IgD-negative memory B cell (primary cell): ENCODE measurements at regions not wholly inside any gene's neighbourhood (a gene's known extent, or its start where the extent isn't known, plus 50 kb on each side); places are given as distances from the start of the nearest gene placed in this dataset.

ENCODE experiments used
- H3K27ac Mint-ChIP-seq, 3 donors: one replicate each; pipeline ENCODE4 v1.8.0; 2020 to 2022; ENCODE audit warnings: mild to moderate bottlenecking in 3 of 3, mixed read lengths in 3 of 3, moderate library complexity in 1 of 3
- H3K27me3 Mint-ChIP-seq: one replicate; pipeline ENCODE4 v1.8.0; 2021; ENCODE audit warnings: mixed read lengths
- H3K36me3 Mint-ChIP-seq: one replicate; pipeline ENCODE4 v1.8.0; 2020; ENCODE audit warnings: mild to moderate bottlenecking, mixed read lengths
- H3K4me1 Mint-ChIP-seq, 3 donors: one replicate each; pipeline ENCODE4 v1.8.0; 2020 to 2022; ENCODE audit warnings: mixed read lengths in 3 of 3, mild to moderate bottlenecking in 1 of 3
- H3K4me3 Mint-ChIP-seq, 4 donors: one replicate each; pipeline ENCODE4 v1.8.0; 2020 to 2022; ENCODE audit warnings: mild to moderate bottlenecking in 4 of 4, mixed read lengths in 4 of 4, moderate library complexity in 3 of 4
- H3K9me3 Mint-ChIP-seq, 3 donors: one replicate each; pipeline ENCODE4 v1.8.0; 2020 to 2021; ENCODE audit warnings: mixed read lengths in 3 of 3, mild to moderate bottlenecking in 1 of 3

GRCh38 chr7:7104971-7105370, 77.4 kb upstream of the C1GALT1 start:
- Mint-ChIP-seq H3K4me1 (peaks cover 1 to 6% (median 5%) of the 10 kb centered on the region in 3 donors), H3K36me3 (no peaks in the 10 kb centered on the region), H3K27ac (no peak overlapping the region), H3K27me3 (no peaks in the 10 kb centered on the region), H3K4me3 (no peak overlapping the region), H3K9me3 (peaks cover 0 to 4% (median 0%) of the 10 kb centered on the region in 3 donors)

DNA sequence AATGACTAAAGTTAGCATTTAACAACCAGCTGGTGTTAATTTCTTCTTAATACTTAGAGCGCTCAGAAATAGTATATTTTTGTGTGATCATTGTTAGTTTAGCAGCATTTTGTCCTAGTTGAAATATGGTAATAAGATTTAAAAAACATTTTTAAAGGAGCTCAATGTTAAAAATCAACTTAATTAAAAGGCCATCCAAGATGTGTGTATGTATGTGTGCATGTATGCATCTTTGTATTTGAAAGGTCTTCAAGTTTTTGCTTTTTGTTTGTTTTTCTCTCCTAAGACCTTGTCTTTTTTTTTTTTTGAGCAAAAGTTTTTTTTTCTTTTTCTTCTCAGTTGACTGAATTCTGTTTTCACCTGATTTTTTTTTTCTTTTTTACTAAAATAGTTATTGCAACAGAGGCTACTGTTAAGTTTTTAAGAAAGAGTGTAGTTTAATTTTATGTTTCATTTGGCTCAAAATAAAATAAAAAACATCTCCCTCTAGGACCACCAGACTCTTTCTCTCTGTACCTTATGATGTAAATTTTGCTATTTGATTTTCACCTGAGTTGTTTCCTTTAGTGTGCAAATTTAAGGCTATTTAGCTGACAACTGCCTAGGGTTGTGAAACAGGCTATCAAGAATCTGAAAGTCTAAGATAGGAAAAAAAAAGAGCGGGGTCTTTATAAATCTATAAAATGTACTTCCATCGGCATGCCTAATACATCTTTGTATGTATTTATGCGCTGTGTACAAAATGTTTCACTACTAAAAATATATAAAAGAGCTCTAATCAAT, 76.4 kb upstream of the C1GALT1 start:
- Mint-ChIP-seq H3K27ac (no peak overlapping the region), H3K27me3 (no peaks in the 10 kb centered on the region), H3K4me1 (peaks cover 1 to 6% (median 5%) of the 10 kb centered on the region in 3 donors), H3K4me3 (no peak overlapping the region), H3K9me3 (peaks cover 0 to 4% (median 0%) of the 10 kb centered on the region in 3 donors), H3K36me3 (no peaks in the 10 kb centered on the region)

- H3K36me3 Mint-ChIP-seq, result peaks cover 2% of the 10 kb centered on the region
- no peak overlapping the region for H3K4me3 Mint-ChIP-seq
- peaks cover 2% of the 10 kb centered on the region for H3K27me3 Mint-ChIP-seq
- peaks cover 0 to 1% (median 0%) of the 10 kb centered on the region in 3 donors for H3K4me1 Mint-ChIP-seq
- no peak overlapping the region for H3K27ac Mint-ChIP-seq
- peaks cover 0 to 4% (median 0%) of the 10 kb centered on the region in 3 donors for H3K9me3 Mint-ChIP-seq
Observed at GRCh38 chr7:7108931-7109330, 73.4 kb upstream of the C1GALT1 start.

DNA sequence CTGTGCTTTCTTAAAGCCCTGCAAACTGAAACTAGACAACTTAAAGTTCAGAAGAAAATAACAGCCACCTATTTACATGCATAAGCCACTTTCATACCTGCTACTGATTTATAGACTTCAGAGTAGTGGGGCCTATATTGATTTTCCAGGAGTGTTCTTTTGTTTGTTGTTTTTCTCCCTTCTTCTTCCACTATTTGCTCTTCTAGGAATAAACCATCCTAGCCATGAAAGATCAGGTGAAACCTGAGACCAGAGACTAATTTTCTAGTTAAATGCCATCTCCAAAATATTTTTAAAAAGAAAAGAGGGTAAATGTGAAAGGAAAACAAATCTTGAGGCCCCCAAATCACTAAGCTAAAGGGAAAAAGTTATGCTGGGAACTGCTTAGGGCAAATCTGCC, 72.4 kb upstream of the C1GALT1 start:
- H3K9me3 Mint-ChIP-seq, result peaks cover 0 to 4% (median 0%) of the 10 kb centered on the region in 3 donors
- no peak overlapping the region for H3K27ac Mint-ChIP-seq
- H3K4me3 Mint-ChIP-seq, result no peak overlapping the region
- peaks cover 4% of the 10 kb centered on the region for H3K27me3 Mint-ChIP-seq
- H3K4me1 Mint-ChIP-seq, result peaks cover 0 to 1% (median 1%) of the 10 kb centered on the region in 3 donors
- peaks cover 4% of the 10 kb centered on the region for H3K36me3 Mint-ChIP-seq

DNA sequence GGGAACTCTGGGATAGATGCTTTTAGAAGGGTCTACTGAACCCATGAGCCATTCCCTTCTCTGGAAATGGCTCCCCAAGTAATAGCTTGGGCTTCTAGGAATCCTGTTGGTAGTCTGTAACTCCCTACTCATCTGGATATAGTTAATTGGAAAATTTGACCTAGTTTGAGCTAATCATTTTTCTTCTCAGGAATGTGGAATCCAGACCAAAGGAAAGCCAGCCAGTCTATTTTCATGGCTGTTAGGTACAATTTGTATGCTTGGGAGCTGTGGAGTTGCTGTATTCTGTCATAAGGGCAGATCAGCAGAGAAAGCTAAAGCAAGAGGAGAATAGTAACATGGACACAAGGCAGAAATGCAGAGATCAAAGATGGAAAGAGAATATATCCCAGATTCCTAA, 71.6 kb upstream of the C1GALT1 start:
- no peak overlapping the region for H3K27ac Mint-ChIP-seq
- H3K36me3 Mint-ChIP-seq, result peaks cover 4% of the 10 kb centered on the region
- no peak overlapping the region for H3K4me3 Mint-ChIP-seq
- peaks cover 4% of the 10 kb centered on the region for H3K27me3 Mint-ChIP-seq
- peaks cover 0 to 1% (median 1%) of the 10 kb centered on the region in 3 donors for H3K4me1 Mint-ChIP-seq
- H3K9me3 Mint-ChIP-seq, result peaks cover 0 to 4% (median 0%) of the 10 kb centered on the region in 3 donors

DNA sequence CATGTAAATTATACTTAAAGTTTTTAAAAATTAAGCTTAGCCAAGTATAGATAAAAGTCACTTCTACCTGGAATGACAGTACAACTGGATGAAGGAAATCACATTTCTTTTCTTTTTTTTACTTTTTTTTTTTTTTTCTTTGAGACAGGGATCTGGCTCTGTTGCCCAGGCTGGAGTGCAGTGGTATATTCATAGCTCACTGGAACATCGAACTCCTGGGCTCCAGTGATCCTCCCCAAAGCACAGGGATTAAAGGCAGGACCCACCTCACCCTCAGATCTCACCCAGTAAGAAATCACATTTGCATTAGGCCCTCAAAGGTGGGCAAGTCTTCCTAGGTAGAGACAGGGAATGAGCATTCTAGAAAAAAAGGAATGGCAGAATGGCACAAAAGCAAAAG, 69.5 kb upstream of the C1GALT1 start:
- Mint-ChIP-seq H3K27ac (peak overlapping the region in 1 of 3 donors; percentile 36), H3K36me3 (peaks cover 4% of the 10 kb centered on the region), H3K27me3 (peaks cover 4% of the 10 kb centered on the region), H3K9me3 (peaks cover 0 to under 1% (median 0%) of the 10 kb centered on the region in 3 donors), H3K4me3 (no peak overlapping the region), H3K4me1 (peaks cover 0 to 1% (median 0%) of the 10 kb centered on the region in 3 donors)

DNA sequence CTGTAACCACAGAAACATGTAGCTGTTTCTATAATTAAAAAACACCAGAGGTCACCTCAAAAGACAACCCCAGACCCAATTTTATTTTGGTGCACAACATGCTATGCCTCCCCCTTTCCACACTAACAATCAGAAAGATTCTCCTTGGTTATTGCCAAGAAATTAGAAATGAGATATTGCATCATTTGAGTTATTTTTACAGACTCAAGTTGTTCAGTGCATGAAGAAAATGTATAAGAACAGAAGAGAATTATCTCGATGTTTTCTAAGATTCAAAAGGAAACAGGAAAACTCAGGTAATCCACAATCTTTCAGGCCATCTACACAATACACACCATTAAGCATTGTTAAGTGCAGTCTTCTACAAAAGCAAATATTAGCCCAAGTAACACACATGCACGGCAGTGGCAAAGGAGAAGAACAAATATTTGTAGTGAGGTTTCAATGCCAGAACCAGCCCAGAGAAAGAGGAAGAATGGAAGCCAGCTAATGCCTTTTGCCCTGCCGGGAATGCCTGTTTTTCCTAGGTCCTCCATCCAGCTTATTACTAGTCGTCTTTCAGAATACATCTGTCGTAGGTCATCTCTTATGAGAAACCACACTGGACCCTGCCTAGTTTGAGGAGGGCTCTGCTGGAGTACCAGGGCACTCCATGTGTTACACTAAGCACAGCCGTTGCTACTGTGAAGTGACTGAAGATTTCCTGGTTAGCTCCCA, 67.6 kb upstream of the C1GALT1 start:
- Mint-ChIP-seq H3K27me3 (peaks cover 4% of the 10 kb centered on the region), H3K9me3 (no peaks in the 10 kb centered on the region), H3K36me3 (peaks cover 4% of the 10 kb centered on the region)

GRCh38 chr7:7117935-7118586, 64.3 kb upstream of the C1GALT1 start:
- Mint-ChIP-seq H3K27me3 (peaks cover 4% of the 10 kb centered on the region), H3K4me1 (peaks cover 0 to 1% (median 0%) of the 10 kb centered on the region in 3 donors), H3K9me3 (no peaks in the 10 kb centered on the region), H3K4me3 (no peak overlapping the region), H3K36me3 (peaks cover 4% of the 10 kb centered on the region), H3K27ac (no peak overlapping the region)

More for the DNA sequence above, 67.6 kb upstream of the C1GALT1 start:
- no peak overlapping the region for H3K27ac Mint-ChIP-seq
- peaks cover 0 to 1% (median 0%) of the 10 kb centered on the region in 3 donors for H3K4me1 Mint-ChIP-seq
- H3K4me3 Mint-ChIP-seq, result peak overlapping the region in 1 of 4 donors; percentile 27

DNA sequence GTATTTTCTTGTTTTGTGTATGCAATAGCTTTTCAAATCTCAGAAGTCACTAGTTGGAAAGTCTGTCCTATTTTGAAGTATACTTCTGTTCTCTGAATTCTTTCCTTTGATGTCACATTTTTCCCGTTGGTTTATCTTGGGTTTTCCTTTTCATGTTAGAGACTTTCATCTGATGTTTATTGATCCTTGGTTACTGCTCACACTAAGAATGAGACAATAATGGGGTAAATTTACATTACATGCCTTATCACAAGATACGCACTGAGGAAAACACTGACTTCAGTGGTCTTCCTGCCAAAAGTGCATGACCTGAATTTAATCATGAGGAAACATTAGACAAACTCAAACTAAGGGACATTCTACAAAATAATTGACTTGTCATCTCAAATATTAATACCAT, 63.5 kb upstream of the C1GALT1 start:
- Mint-ChIP-seq H3K27me3 (peaks cover 1% of the 10 kb centered on the region), H3K36me3 (peaks cover 2% of the 10 kb centered on the region), H3K4me1 (peaks cover 0 to 3% (median 1%) of the 10 kb centered on the region in 3 donors), H3K4me3 (no peak overlapping the region), H3K9me3 (no peaks in the 10 kb centered on the region), H3K27ac (no peak overlapping the region)

GRCh38 chr7:7119729-7120128, 62.6 kb upstream of the C1GALT1 start:
- Mint-ChIP-seq H3K4me1 (peaks cover under 1 to 4% (median 1%) of the 10 kb centered on the region in 3 donors), H3K9me3 (no peaks in the 10 kb centered on the region), H3K27ac (no peak overlapping the region), H3K36me3 (no peaks in the 10 kb centered on the region), H3K4me3 (no peak overlapping the region), H3K27me3 (peaks cover 1% of the 10 kb centered on the region)

- no peak overlapping the region for H3K4me3 Mint-ChIP-seq
- peaks cover 2% of the 10 kb centered on the region for H3K36me3 Mint-ChIP-seq
- H3K9me3 Mint-ChIP-seq, result no peaks in the 10 kb centered on the region
- H3K27ac Mint-ChIP-seq, result no peak overlapping the region
- H3K27me3 Mint-ChIP-seq, result peaks cover 1% of the 10 kb centered on the region
- peaks cover 4 to 9% (median 5%) of the 10 kb centered on the region in 3 donors for H3K4me1 Mint-ChIP-seq
Observed at GRCh38 chr7:7122033-7122478, 60.3 kb upstream of the C1GALT1 start.

GRCh38 chr7:7122701-7123281, 59.6 kb upstream of the C1GALT1 start:
- Mint-ChIP-seq H3K27ac (no peak overlapping the region), H3K9me3 (no peaks in the 10 kb centered on the region), H3K36me3 (peaks cover 2% of the 10 kb centered on the region), H3K27me3 (peaks cover 1% of the 10 kb centered on the region), H3K4me1 (peaks cover 4 to 9% (median 5%) of the 10 kb centered on the region in 3 donors), H3K4me3 (no peak overlapping the region)

GRCh38 chr7:7125963-7126362, 56.4 kb upstream of the C1GALT1 start:
- Mint-ChIP-seq H3K4me3 (no peak overlapping the region), H3K9me3 (no peaks in the 10 kb centered on the region), H3K27me3 (peaks cover 4% of the 10 kb centered on the region)

GRCh38 chr7:7127773-7128172, 54.6 kb upstream of the C1GALT1 start:
- H3K27ac Mint-ChIP-seq, result no peak overlapping the region
- H3K4me3 Mint-ChIP-seq, result no peak overlapping the region
- peaks cover 4% of the 10 kb centered on the region for H3K27me3 Mint-ChIP-seq
- no peaks in the 10 kb centered on the region for H3K9me3 Mint-ChIP-seq
- peaks cover 2% of the 10 kb centered on the region for H3K36me3 Mint-ChIP-seq
- H3K4me1 Mint-ChIP-seq, result peaks cover 8 to 20% (median 14%) of the 10 kb centered on the region in 3 donors

More at GRCh38 chr7:7125963-7126362, 56.4 kb upstream of the C1GALT1 start:
- Mint-ChIP-seq H3K27ac (no peak overlapping the region), H3K36me3 (peaks cover 2% of the 10 kb centered on the region), H3K4me1 (peaks cover 4 to 12% (median 7%) of the 10 kb centered on the region in 3 donors)
